ENCODE measurements at regions not wholly inside any gene's neighbourhood (a gene's known extent, or its start where the extent isn't known, plus 50 kb on each side); places are given as distances from the start of the nearest gene placed in this dataset.

GRCh38 chr18:44246001-44246400 is 434.7 kb upstream of the SETBP1 start:
- TF ChIP-seq, protein P1, sequence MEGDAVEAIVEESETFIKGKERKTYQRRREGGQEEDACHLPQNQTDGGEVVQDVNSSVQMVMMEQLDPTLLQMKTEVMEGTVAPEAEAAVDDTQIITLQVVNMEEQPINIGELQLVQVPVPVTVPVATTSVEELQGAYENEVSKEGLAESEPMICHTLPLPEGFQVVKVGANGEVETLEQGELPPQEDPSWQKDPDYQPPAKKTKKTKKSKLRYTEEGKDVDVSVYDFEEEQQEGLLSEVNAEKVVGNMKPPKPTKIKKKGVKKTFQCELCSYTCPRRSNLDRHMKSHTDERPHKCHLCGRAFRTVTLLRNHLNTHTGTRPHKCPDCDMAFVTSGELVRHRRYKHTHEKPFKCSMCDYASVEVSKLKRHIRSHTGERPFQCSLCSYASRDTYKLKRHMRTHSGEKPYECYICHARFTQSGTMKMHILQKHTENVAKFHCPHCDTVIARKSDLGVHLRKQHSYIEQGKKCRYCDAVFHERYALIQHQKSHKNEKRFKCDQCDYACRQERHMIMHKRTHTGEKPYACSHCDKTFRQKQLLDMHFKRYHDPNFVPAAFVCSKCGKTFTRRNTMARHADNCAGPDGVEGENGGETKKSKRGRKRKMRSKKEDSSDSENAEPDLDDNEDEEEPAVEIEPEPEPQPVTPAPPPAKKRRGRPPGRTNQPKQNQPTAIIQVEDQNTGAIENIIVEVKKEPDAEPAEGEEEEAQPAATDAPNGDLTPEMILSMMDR (IDR thresholded peaks at IDR 0.05): no peak
- TF ChIP-seq EP300 (IDR thresholded peaks at IDR 0.05) (no peak), POLR2A (IDR thresholded peaks at IDR 0.05) (no peak), POLR2AphosphoS5 (IDR thresholded peaks at IDR 0.05) (no peak)

Measured in suprapubic skin (tissue), 4 donors.